PC-9 (cell line): ENCODE measurements at regions not wholly inside any gene's neighbourhood (a gene's known extent, or its start where the extent isn't known, plus 50 kb on each side); places are given as distances from the start of the nearest gene placed in this dataset.

Experiments used
- EZH2 ChIP-seq: fragments of 200-600 bp; sonication (generic); IDR thresholded peaks from 2 replicates; pipeline ENCODE4 v1.8.0; 2017; ENCODE audit warnings: antibody characterized with exemption, low read depth
- TF ChIP-seq, protein P1 (sequence below): fragments of 200-600 bp; sonication (generic); conservative IDR thresholded peaks from 2 replicates; pipeline ENCODE4 v1.6.1; 2017; ENCODE audit warnings: mixed run types, antibody characterized with exemption, mild to moderate bottlenecking, moderate library complexity

DNA sequence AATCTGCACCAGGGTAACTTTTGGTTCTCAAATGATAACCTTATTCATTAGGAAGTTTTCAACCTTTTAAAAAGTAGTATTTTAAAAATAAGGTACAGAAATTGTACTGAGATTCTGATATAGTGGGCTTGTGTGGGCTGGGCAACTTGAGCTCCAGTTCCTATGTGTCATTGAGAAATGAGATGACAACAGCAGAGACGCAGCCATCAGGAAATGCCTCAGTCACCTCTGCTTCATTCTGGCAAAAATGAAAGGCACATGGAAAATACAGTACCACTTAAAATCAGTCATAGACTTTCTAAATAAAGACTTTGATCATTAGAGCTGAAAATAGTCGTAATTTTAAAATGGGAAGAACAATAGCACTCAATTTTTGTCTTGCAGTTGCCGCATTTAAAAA lies 480.2 kb downstream of the PLK2 start:
- TF ChIP-seq, protein P1, sequence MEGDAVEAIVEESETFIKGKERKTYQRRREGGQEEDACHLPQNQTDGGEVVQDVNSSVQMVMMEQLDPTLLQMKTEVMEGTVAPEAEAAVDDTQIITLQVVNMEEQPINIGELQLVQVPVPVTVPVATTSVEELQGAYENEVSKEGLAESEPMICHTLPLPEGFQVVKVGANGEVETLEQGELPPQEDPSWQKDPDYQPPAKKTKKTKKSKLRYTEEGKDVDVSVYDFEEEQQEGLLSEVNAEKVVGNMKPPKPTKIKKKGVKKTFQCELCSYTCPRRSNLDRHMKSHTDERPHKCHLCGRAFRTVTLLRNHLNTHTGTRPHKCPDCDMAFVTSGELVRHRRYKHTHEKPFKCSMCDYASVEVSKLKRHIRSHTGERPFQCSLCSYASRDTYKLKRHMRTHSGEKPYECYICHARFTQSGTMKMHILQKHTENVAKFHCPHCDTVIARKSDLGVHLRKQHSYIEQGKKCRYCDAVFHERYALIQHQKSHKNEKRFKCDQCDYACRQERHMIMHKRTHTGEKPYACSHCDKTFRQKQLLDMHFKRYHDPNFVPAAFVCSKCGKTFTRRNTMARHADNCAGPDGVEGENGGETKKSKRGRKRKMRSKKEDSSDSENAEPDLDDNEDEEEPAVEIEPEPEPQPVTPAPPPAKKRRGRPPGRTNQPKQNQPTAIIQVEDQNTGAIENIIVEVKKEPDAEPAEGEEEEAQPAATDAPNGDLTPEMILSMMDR, result no peak
- TF ChIP-seq EZH2, result no peak
